Gastroesophageal sphincter (tissue), 4 donors: ENCODE measurements at regions not wholly inside any gene's neighbourhood (a gene's known extent, or its start where the extent isn't known, plus 50 kb on each side); places are given as distances from the start of the nearest gene placed in this dataset.

Experiments used
- ATAC-seq: fragments of 150-250 bp; one replicate; pipeline ENCODE4 v1.9.1; 2016; ENCODE audit warnings: mild to moderate bottlenecking, moderate library complexity
- H3K27ac ChIP-seq, 4 donors: fragments of 200-600 bp; sonication (generic) in 3 of 4; 1 replicate in 3 of 4; 2 replicates in 1 of 4; pipeline ENCODE4 v1.5.1; 2016 to 2019
- H3K27me3 ChIP-seq: fragments of 200-600 bp; sonication (generic); one replicate; pipeline ENCODE4 v1.5.1; 2019
- H3K36me3 ChIP-seq, 2 donors: fragments of 200-600 bp; sonication (generic); one replicate each; pipeline ENCODE4 v1.5.1; 2019; ENCODE audit warnings: control low read depth in 1 of 2
- H3K4me1 ChIP-seq, 3 donors: fragments of 200-600 bp; sonication (generic); 1 replicate in 2 of 3; 2 replicates in 1 of 3; pipeline ENCODE4 v1.5.1; 2016 to 2019; ENCODE audit warnings: control low read depth in 2 of 3
- H3K4me3 ChIP-seq, 2 donors: fragments of 200-600 bp; sonication (generic); one replicate each; pipeline ENCODE4 v1.5.1; 2019; ENCODE audit warnings: mild to moderate bottlenecking in 1 of 2, moderate library complexity in 1 of 2
- H3K9me3 ChIP-seq, 3 donors: fragments of 200-600 bp; sonication (generic); one replicate each; pipeline ENCODE4 v1.5.1; 2017 to 2019; ENCODE audit warnings: control low read depth in 2 of 3
- EP300 ChIP-seq: sonication (generic); formaldehyde crosslinking; IDR thresholded peaks from one replicate; pipeline ENCODE4 v1.6.1; 2017; ENCODE audit warnings: antibody characterized with exemption, mild to moderate bottlenecking
- POLR2A ChIP-seq, 2 donors: fragments of 450-650 bp; IDR thresholded peaks; one replicate each; pipeline ENCODE4 v1.6.1; 2017; ENCODE audit warnings: antibody characterized with exemption in 2 of 2, mild to moderate bottlenecking in 2 of 2, moderate library complexity in 1 of 2
- POLR2AphosphoS5 ChIP-seq: sonication (generic); formaldehyde crosslinking; IDR thresholded peaks from one replicate; pipeline ENCODE4 v1.6.1; 2017; ENCODE audit warnings: antibody characterized with exemption
- WGBS, 2 donors: methylation state at CpG; one replicate each; pipeline ENCODE4 v1.1.5; 2018; ENCODE audit warnings: low coverage in 1 of 2; 5-methylcytosine and 5-hydroxymethylcytosine counted together
- TF ChIP-seq, protein P1 (sequence below), 4 experiments: fragments of 200-600 bp in 2 of 4; fragments of 450-650 bp in 2 of 4; sonication (generic) in 1 of 4; IDR thresholded peaks; one replicate each; pipeline ENCODE4 v1.5.1; 2017 to 2019; ENCODE audit warnings: antibody characterized with exemption in 4 of 4, mild to moderate bottlenecking in 2 of 4, moderate library complexity in 2 of 4

- no peaks in the 10 kb centered on the region for H3K9me3 ChIP-seq
- no peaks in the 10 kb centered on the region for H3K36me3 ChIP-seq
- no peaks in the 10 kb centered on the region for H3K4me1 ChIP-seq
- no peaks in the 10 kb centered on the region for H3K27me3 ChIP-seq
- no peak overlapping the region for H3K27ac ChIP-seq
- TF ChIP-seq, protein P1, sequence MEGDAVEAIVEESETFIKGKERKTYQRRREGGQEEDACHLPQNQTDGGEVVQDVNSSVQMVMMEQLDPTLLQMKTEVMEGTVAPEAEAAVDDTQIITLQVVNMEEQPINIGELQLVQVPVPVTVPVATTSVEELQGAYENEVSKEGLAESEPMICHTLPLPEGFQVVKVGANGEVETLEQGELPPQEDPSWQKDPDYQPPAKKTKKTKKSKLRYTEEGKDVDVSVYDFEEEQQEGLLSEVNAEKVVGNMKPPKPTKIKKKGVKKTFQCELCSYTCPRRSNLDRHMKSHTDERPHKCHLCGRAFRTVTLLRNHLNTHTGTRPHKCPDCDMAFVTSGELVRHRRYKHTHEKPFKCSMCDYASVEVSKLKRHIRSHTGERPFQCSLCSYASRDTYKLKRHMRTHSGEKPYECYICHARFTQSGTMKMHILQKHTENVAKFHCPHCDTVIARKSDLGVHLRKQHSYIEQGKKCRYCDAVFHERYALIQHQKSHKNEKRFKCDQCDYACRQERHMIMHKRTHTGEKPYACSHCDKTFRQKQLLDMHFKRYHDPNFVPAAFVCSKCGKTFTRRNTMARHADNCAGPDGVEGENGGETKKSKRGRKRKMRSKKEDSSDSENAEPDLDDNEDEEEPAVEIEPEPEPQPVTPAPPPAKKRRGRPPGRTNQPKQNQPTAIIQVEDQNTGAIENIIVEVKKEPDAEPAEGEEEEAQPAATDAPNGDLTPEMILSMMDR (IDR thresholded peaks at IDR 0.05), result no peak
- no peak for TF ChIP-seq POLR2AphosphoS5
- TF ChIP-seq EP300, result no peak
- TF ChIP-seq POLR2A (IDR thresholded peaks at IDR 0.05), result no peak
- ATAC-seq, result no peak
- H3K4me3 ChIP-seq, result no peak overlapping the region
Measured at GRCh38 chr3:28758115-28758514, 409.5 kb upstream of the AZI2 start.

DNA sequence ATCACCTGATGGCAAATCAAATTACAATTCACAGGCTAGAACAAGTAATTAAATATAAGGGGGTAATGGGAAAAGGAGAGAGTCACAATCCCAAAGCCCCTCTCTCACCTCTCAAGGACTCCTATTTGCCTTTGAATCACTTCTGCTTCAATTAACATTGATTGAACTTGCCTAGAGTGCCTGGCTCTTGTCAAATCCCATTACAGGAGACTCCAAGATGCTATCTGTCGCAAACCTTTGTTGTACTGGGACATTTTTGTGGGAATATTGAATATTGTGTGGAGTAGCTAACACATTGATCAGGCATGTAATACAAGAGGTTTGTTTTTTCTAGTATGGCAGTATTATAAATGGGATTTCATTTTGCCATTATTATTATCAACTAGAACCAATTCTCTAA lies 412.8 kb upstream of the AZI2 start:
- ATAC-seq, result no peak
- no peaks in the 10 kb centered on the region for H3K4me1 ChIP-seq
- no peak overlapping the region for H3K27ac ChIP-seq
- WGBS, 2 donors, result 89 to 90% methylated on average over 1 of the region's 1 CpG
- TF ChIP-seq POLR2A (IDR thresholded peaks at IDR 0.05) (no peak), POLR2AphosphoS5 (no peak), EP300 (no peak)
- TF ChIP-seq, protein P1 (IDR thresholded peaks at IDR 0.05), result no peak
- H3K9me3 ChIP-seq, result no peaks in the 10 kb centered on the region
- no peak overlapping the region for H3K4me3 ChIP-seq
- H3K36me3 ChIP-seq, result no peaks in the 10 kb centered on the region
- H3K27me3 ChIP-seq, result no peaks in the 10 kb centered on the region

DNA sequence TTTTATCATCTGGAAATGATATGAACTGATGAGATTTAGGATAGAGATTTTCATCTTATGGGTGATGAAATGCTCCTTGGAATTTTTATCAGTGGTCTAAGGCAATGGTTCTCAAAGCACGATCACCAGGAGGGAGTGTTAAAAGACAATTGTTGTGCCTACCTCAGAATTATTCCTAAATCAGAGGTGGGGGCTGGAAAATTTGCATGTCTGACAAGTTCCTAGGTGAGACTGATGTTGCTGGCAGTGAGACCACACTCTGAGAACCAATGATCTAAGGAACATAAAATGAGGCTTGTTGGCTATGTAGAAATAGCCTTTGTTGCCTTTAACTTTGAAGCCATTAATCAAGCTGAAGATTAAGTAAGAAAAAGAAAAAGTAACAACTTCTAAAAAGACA lies 416.6 kb upstream of the AZI2 start:
- TF ChIP-seq POLR2AphosphoS5 (no peak), POLR2A (IDR thresholded peaks at IDR 0.05) (no peak), EP300 (no peak)
- TF ChIP-seq, protein P1 (IDR thresholded peaks at IDR 0.05), result no peak
- ATAC-seq, result no peak
- H3K27ac ChIP-seq, result no peak overlapping the region
- H3K27me3 ChIP-seq, result no peaks in the 10 kb centered on the region
- no peaks in the 10 kb centered on the region for H3K36me3 ChIP-seq
- no peaks in the 10 kb centered on the region for H3K4me1 ChIP-seq
- H3K9me3 ChIP-seq, result peaks cover 0 to 13% (median 0%) of the 10 kb centered on the region in 3 donors
- no peak overlapping the region for H3K4me3 ChIP-seq
- 100% methylated on average over 1 of the region's 1 CpG for WGBS, 2 donors

- WGBS, 2 donors, result 15 to 63% methylated on average over 1 of the region's 1 CpG
- TF ChIP-seq EP300 (no peak), POLR2A (IDR thresholded peaks at IDR 0.05) (no peak), POLR2AphosphoS5 (no peak)
- TF ChIP-seq, protein P1 (IDR thresholded peaks at IDR 0.05), result no peak
Measured at GRCh38 chr3:28768439-28768838, 419.8 kb upstream of the AZI2 start.

DNA sequence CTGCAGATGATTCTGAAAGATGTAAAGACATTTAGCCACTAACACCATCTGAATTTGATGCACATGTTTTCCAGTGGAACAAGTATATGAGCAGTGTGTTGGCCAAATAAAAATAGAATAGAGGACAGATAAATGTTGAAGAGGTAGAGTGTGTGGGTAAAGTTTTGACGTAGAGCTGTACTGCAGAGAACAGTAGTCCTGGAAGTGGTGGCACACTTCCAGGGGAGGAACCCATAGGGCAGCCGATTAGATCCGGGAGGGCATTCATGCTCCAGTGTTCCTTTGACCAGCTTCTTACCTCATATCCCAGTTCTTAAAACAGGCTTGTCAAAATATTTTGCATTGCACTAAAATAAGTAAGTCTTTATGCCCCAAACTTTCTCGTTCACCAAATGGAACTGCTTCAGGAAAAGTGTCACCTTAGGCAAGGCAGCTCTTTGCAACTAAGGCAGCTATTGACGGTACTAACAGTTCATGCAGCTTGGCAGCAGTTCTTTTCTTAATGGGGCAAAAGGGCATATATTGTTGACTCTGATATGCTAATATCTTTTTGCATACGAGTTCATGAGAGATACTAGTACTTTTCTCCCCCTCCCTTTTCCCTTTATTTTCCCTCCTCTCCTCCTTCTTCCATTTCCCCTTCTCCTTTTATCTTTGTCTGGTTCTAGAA lies 429.3 kb upstream of the AZI2 start:
- Histone ChIP-seq H3K27me3 (no peaks in the 10 kb centered on the region), H3K27ac (no peak overlapping the region), H3K4me3 (no peak overlapping the region), H3K4me1 (no peaks in the 10 kb centered on the region), H3K36me3 (no peaks in the 10 kb centered on the region), H3K9me3 (peaks cover 0 to 1% (median 0%) of the 10 kb centered on the region in 3 donors)
- TF ChIP-seq POLR2AphosphoS5 (no peak), EP300 (no peak), POLR2A (IDR thresholded peaks at IDR 0.05) (no peak)
- TF ChIP-seq, protein P1 (IDR thresholded peaks at IDR 0.05), result no peak
- ATAC-seq, result no peak
- 81 to 87% methylated on average over 6 of the region's 6 CpGs for WGBS, 2 donors

More at GRCh38 chr3:28768439-28768838, 419.8 kb upstream of the AZI2 start:
- no peaks in the 10 kb centered on the region for H3K36me3 ChIP-seq
- H3K9me3 ChIP-seq, result peaks cover 0 to 41% (median 0%) of the 10 kb centered on the region in 3 donors
- no peak overlapping the region for H3K4me3 ChIP-seq
- H3K27me3 ChIP-seq, result no peaks in the 10 kb centered on the region
- H3K27ac ChIP-seq, result no peak overlapping the region
- H3K4me1 ChIP-seq, result no peaks in the 10 kb centered on the region
- no peak for ATAC-seq
